ENCODE measurements at regions not wholly inside any gene's neighbourhood (a gene's known extent, or its start where the extent isn't known, plus 50 kb on each side); places are given as distances from the start of the nearest gene placed in this dataset.

DNA sequence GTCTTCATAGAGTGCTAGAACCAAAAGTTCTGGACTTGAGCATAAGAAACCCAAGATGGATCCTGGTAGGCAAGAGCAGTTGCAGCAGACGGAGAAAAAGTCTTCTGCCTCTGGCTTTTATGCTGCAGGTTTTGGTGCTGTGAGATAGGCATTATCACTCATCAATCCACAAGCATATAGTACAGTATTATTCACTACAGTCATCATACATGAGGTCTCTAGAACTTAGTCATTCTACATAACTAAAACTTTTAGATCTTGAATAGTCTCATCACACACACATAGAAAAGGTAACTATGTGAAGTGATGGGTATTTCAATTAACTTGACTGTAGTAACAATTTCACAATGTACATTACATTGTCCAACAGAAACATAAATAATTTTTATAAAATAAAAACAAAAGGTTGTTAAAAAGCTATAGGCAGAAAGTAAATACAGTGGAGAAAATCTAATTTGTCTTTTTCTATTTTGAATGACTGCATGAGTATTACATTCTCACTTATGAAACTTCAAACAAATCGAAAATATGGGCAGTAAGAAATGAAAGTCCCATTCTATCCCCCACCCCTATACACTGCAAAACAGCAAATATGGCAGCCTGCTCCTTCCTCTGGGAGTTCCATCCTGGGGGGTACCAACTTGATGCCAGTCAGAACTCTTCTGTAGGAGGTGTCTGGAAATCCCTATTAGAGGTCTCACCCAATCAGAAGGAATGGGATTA lies 534.3 kb upstream of the ACVR2A start:
- DNase-seq (ENCODE audit: low read depth) (no peak), FAIRE-seq (no peak)
- Histone ChIP-seq H2AFZ (ENCODE audit: low read depth, low read length) (no peak overlapping the region), H3K4me1 (ENCODE audit: insufficient read depth, low read length) (no peaks in the 10 kb centered on the region), H3K4me3 (ENCODE audit: insufficient read depth, low read depth, low read length) (no peak overlapping the region), H3K9ac (ENCODE audit: low read length) (no peak overlapping the region), H3K79me2 (ENCODE audit: insufficient read depth, low read length) (no peaks in the 10 kb centered on the region), H3K36me3 (ENCODE audit: insufficient read depth, low read length) (no peaks in the 10 kb centered on the region), H3K9me3 (ENCODE audit: insufficient read depth, low read depth, low read length) (no peaks in the 10 kb centered on the region), H3K4me2 (ENCODE audit: low read length) (no peak overlapping the region), H3K27ac (ENCODE audit: low read depth, low read length) (no peak overlapping the region), H3K27me3 (ENCODE audit: insufficient read depth, low read length) (no peaks in the 10 kb centered on the region), H4K20me1 (ENCODE audit: insufficient read depth, low read length) (no peaks in the 10 kb centered on the region)
- Mint-ChIP-seq H3K36me3 (ENCODE audit: low read depth, unreplicated experiment) (no peaks in the 10 kb centered on the region), H3K4me3 (ENCODE audit: unreplicated experiment) (no peak overlapping the region), H3K27me3 (ENCODE audit: low read depth, unreplicated experiment) (peaks cover 2% of the 10 kb centered on the region), H3K9me3 (ENCODE audit: unreplicated experiment) (peaks cover 6% of the 10 kb centered on the region), H3K27ac (ENCODE audit: unreplicated experiment) (no peak overlapping the region), H3K4me1 (ENCODE audit: low read depth, unreplicated experiment) (no peaks in the 10 kb centered on the region)
- TF ChIP-seq, protein P1, sequence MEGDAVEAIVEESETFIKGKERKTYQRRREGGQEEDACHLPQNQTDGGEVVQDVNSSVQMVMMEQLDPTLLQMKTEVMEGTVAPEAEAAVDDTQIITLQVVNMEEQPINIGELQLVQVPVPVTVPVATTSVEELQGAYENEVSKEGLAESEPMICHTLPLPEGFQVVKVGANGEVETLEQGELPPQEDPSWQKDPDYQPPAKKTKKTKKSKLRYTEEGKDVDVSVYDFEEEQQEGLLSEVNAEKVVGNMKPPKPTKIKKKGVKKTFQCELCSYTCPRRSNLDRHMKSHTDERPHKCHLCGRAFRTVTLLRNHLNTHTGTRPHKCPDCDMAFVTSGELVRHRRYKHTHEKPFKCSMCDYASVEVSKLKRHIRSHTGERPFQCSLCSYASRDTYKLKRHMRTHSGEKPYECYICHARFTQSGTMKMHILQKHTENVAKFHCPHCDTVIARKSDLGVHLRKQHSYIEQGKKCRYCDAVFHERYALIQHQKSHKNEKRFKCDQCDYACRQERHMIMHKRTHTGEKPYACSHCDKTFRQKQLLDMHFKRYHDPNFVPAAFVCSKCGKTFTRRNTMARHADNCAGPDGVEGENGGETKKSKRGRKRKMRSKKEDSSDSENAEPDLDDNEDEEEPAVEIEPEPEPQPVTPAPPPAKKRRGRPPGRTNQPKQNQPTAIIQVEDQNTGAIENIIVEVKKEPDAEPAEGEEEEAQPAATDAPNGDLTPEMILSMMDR (IDR thresholded peaks at IDR 0.05; ENCODE audit: insufficient read depth, low read depth, low read length), result no peak
- TF ChIP-seq EZH2 (IDR thresholded peaks at IDR 0.05; ENCODE audit: insufficient read depth, low read length), result no peak

DNA sequence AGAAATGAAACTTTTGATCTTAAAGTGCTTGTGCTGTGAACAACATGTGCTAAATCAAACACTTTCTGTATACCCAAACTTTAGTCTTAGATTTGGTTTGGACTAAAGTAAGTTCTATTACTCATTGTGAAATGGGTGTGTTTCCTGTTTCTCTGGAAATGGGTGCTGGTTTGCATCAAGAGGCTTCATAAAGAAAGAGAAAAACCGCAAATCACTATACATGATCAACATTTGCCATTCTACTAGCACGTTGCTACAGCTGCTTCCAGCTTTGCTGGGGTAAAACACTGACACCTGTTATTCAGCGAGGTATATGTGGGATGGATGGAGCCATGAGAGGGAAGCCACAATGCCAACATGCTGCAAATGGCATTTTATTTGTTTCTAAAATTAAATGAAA lies 547.0 kb upstream of the ACVR2A start:
- H3K4me1 ChIP-seq (ENCODE audit: insufficient read depth, low read length), result no peaks in the 10 kb centered on the region

More for the DNA sequence above, 547.0 kb upstream of the ACVR2A start:
- H3K36me3 Mint-ChIP-seq (ENCODE audit: low read depth, unreplicated experiment), result no peaks in the 10 kb centered on the region
- H3K79me2 ChIP-seq (ENCODE audit: insufficient read depth, low read length), result no peaks in the 10 kb centered on the region
- no peaks in the 10 kb centered on the region for H3K27me3 ChIP-seq (ENCODE audit: insufficient read depth, low read length)
- H3K4me3 ChIP-seq (ENCODE audit: insufficient read depth, low read depth, low read length), result no peak overlapping the region
- H3K4me1 Mint-ChIP-seq (ENCODE audit: low read depth, unreplicated experiment), result no peaks in the 10 kb centered on the region
- H3K4me3 Mint-ChIP-seq (ENCODE audit: unreplicated experiment), result no peak overlapping the region
- no peak overlapping the region for H2AFZ ChIP-seq (ENCODE audit: low read depth, low read length)
- DNase-seq (ENCODE audit: low read depth) (no peak), FAIRE-seq (no peak)
- H3K9me3 ChIP-seq (ENCODE audit: insufficient read depth, low read depth, low read length), result no peaks in the 10 kb centered on the region
- H3K9me3 Mint-ChIP-seq (ENCODE audit: unreplicated experiment), result no peaks in the 10 kb centered on the region
- H3K27ac Mint-ChIP-seq (ENCODE audit: unreplicated experiment), result no peak overlapping the region
- TF ChIP-seq, protein P1 (IDR thresholded peaks at IDR 0.05; ENCODE audit: insufficient read depth, low read depth, low read length), result no peak
- TF ChIP-seq EZH2 (IDR thresholded peaks at IDR 0.05; ENCODE audit: insufficient read depth, low read length), result no peak
- H3K36me3 ChIP-seq (ENCODE audit: insufficient read depth, low read length), result no peaks in the 10 kb centered on the region
- no peak overlapping the region for H3K9ac ChIP-seq (ENCODE audit: low read length)
- H4K20me1 ChIP-seq (ENCODE audit: insufficient read depth, low read length), result no peaks in the 10 kb centered on the region
- no peak overlapping the region for H3K4me2 ChIP-seq (ENCODE audit: low read length)
- no peak overlapping the region for H3K27ac ChIP-seq (ENCODE audit: low read depth, low read length)
- H3K27me3 Mint-ChIP-seq (ENCODE audit: low read depth, unreplicated experiment), result no peaks in the 10 kb centered on the region

Data from astrocyte (in vitro differentiated cells and primary cell).